ENCODE measurements at regions not wholly inside any gene's neighbourhood (a gene's known extent, or its start where the extent isn't known, plus 50 kb on each side); places are given as distances from the start of the nearest gene placed in this dataset.

GRCh38 chr1:198440842-198441241 lies 99.6 kb downstream of the ATP6V1G3 start:
- no peak for TF ChIP-seq CTCF (conservative IDR thresholded peaks at IDR 0.05; ENCODE audit: low read length)
- no peak for TF ChIP-seq EZH2phosphoT487 (IDR thresholded peaks at IDR 0.05; ENCODE audit: borderline replicate concordance, low read depth, low read length)

All from OCI-LY7 (cell line).